Fibroblast of lung (primary cell): ENCODE measurements at regions not wholly inside any gene's neighbourhood (a gene's known extent, or its start where the extent isn't known, plus 50 kb on each side); places are given as distances from the start of the nearest gene placed in this dataset.

ENCODE experiments used
- DNase-seq, 2 donors: peaks; one replicate each; pipeline versions ENCODE4 v3.0.0 to v3.0.0-alpha.2; 2010; ENCODE audit warnings: low read depth in 2 of 2
- H2AFZ ChIP-seq: 2 replicates; pipeline ENCODE4 v1.5.1; 2012; ENCODE audit warnings: low read length, control low read depth, inconsistent platforms
- H3K27ac ChIP-seq: 2 replicates; pipeline ENCODE4 v1.5.1; 2011; ENCODE audit warnings: low read length, control low read depth; ENCODE audit not compliant: insufficient read depth
- H3K27me3 ChIP-seq: 2 replicates; pipeline ENCODE4 v1.5.1; 2011; ENCODE audit warnings: mild to moderate bottlenecking, low read length; ENCODE audit not compliant: control insufficient read depth, insufficient read depth
- H3K36me3 ChIP-seq: 2 replicates; pipeline ENCODE4 v1.5.1; 2011; ENCODE audit warnings: low read length; ENCODE audit not compliant: control insufficient read depth, insufficient read depth
- H3K4me1 ChIP-seq: 2 replicates; pipeline ENCODE4 v1.5.1; 2011; ENCODE audit warnings: low read length; ENCODE audit not compliant: control insufficient read depth, insufficient read depth; ENCODE audit errors: extremely low read depth
- H3K4me2 ChIP-seq: 2 replicates; pipeline ENCODE4 v1.5.1; 2011; ENCODE audit warnings: low read length, control low read depth; ENCODE audit not compliant: insufficient read depth; ENCODE audit errors: extremely low read depth
- H3K4me3 ChIP-seq, 4 experiments: fragments of 200-600 bp in 1 of 4; sonication (generic) in 1 of 4; replicated peaks in 1 of 4; 2 replicates each; pipeline ENCODE4 v1.5.1; 2011 to 2016; ENCODE audit warnings: low read length in 4 of 4, low read depth in 3 of 4, mild to moderate bottlenecking in 3 of 4, control low read depth in 2 of 4, inconsistent platforms in 1 of 4, mixed read lengths in 1 of 4; ENCODE audit not compliant: insufficient read depth in 1 of 4; ENCODE audit errors: control extremely low read depth in 1 of 4
- H3K79me2 ChIP-seq: 2 replicates; pipeline ENCODE4 v1.5.1; 2012; ENCODE audit warnings: mild to moderate bottlenecking, low read length, inconsistent platforms; ENCODE audit not compliant: control insufficient read depth, insufficient read depth
- H3K9ac ChIP-seq: 2 replicates; pipeline ENCODE4 v1.5.1; 2011; ENCODE audit warnings: mild to moderate bottlenecking, low read length, control low read depth; ENCODE audit not compliant: insufficient read depth
- H3K9me3 ChIP-seq: 2 replicates; pipeline ENCODE4 v1.5.1; 2012; ENCODE audit warnings: low read depth, low read length; ENCODE audit not compliant: control insufficient read depth, insufficient read depth
- H4K20me1 ChIP-seq: 2 replicates; pipeline ENCODE4 v1.5.1; 2011; ENCODE audit warnings: low read length; ENCODE audit not compliant: control insufficient read depth, insufficient read depth; ENCODE audit errors: extremely low read depth
- EZH2 ChIP-seq: IDR thresholded peaks from 2 replicates; pipeline ENCODE4 v1.5.1; 2012; ENCODE audit warnings: low read length, control low read depth, mild to moderate bottlenecking; ENCODE audit errors: missing control alignments
- TF ChIP-seq, protein P1 (sequence below), 2 donors: IDR thresholded peaks in 1 of 2; conservative IDR thresholded peaks in 1 of 2; 1 replicate in 1 of 2; 2 replicates in 1 of 2; pipeline ENCODE4 v1.5.1; 2011 to 2012; ENCODE audit warnings: low read length in 2 of 2, control low read depth in 1 of 2, inconsistent platforms in 1 of 2, low read depth in 1 of 2, mild to moderate bottlenecking in 1 of 2

GRCh38 chr16:85485379-85485778 lies 127.7 kb upstream of the GSE1 start:
- no peaks in the 10 kb centered on the region for H4K20me1 ChIP-seq
- TF ChIP-seq, protein P1, sequence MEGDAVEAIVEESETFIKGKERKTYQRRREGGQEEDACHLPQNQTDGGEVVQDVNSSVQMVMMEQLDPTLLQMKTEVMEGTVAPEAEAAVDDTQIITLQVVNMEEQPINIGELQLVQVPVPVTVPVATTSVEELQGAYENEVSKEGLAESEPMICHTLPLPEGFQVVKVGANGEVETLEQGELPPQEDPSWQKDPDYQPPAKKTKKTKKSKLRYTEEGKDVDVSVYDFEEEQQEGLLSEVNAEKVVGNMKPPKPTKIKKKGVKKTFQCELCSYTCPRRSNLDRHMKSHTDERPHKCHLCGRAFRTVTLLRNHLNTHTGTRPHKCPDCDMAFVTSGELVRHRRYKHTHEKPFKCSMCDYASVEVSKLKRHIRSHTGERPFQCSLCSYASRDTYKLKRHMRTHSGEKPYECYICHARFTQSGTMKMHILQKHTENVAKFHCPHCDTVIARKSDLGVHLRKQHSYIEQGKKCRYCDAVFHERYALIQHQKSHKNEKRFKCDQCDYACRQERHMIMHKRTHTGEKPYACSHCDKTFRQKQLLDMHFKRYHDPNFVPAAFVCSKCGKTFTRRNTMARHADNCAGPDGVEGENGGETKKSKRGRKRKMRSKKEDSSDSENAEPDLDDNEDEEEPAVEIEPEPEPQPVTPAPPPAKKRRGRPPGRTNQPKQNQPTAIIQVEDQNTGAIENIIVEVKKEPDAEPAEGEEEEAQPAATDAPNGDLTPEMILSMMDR (conservative IDR thresholded peaks at IDR 0.05 in 1 of 2, IDR thresholded peaks at IDR 0.05 in 1 of 2; ENCODE audit: low read depth in 1 of 2, low read length in 2 of 2) = no peak
- no peak for TF ChIP-seq EZH2

DNA sequence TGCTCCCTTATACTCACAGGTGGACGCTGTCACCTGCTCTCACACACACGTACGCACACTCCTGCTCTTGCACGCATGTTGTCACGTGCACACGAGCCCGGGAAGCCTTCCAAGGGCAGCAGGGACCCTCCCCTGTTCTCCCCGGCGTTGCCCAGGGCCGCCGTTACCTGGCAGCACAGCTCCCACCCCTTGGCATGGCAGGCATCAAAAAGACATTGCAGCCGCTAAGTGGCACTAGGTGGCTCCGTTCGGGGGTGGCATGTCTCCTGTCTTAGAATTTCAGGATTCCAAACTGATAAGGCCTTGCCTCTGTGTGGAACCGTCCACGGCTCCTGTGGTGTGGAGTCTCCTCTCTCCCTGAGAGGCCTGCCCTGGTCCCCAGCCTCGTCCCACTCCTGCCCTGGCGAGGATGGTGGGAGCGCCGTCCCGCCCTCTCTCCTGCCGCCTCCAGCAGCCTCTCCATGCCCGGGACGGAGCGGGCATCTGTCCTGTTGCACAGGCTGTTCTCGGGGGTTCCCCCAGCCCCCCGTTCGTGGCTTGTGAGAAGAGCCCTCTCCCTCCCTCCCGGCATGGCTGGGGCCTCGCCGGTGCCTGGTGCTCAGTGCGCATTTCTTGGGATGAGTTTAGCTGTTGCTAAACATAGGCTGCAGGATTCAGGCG lies 126.7 kb upstream of the GSE1 start:
- Histone ChIP-seq H3K79me2 (no peaks in the 10 kb centered on the region), H3K27ac (no peak overlapping the region), H3K4me2 (no peak overlapping the region), H3K9ac (no peak overlapping the region), H3K4me1 (no peaks in the 10 kb centered on the region), H2AFZ (no peak overlapping the region), H3K36me3 (no peaks in the 10 kb centered on the region), H4K20me1 (no peaks in the 10 kb centered on the region), H3K27me3 (no peaks in the 10 kb centered on the region), H3K9me3 (no peaks in the 10 kb centered on the region), H3K4me3 (no peak overlapping the region)
- DNase-seq = no peak
- TF ChIP-seq EZH2 = no peak
- TF ChIP-seq, protein P1 (conservative IDR thresholded peaks at IDR 0.05 in 1 of 2, IDR thresholded peaks at IDR 0.05 in 1 of 2; ENCODE audit: low read depth in 1 of 2, low read length in 2 of 2) = no peak

More at GRCh38 chr16:85485379-85485778, 127.7 kb upstream of the GSE1 start:
- H3K27me3 ChIP-seq = no peaks in the 10 kb centered on the region
- H3K27ac ChIP-seq = no peak overlapping the region
- no peak overlapping the region for H3K4me2 ChIP-seq
- H3K9me3 ChIP-seq = no peaks in the 10 kb centered on the region
- H3K36me3 ChIP-seq = no peaks in the 10 kb centered on the region
- no peaks in the 10 kb centered on the region for H3K4me1 ChIP-seq
- no peak overlapping the region for H2AFZ ChIP-seq
- no peak for DNase-seq
- no peak overlapping the region for H3K9ac ChIP-seq
- no peaks in the 10 kb centered on the region for H3K79me2 ChIP-seq
- H3K4me3 ChIP-seq = no peak overlapping the region

DNA sequence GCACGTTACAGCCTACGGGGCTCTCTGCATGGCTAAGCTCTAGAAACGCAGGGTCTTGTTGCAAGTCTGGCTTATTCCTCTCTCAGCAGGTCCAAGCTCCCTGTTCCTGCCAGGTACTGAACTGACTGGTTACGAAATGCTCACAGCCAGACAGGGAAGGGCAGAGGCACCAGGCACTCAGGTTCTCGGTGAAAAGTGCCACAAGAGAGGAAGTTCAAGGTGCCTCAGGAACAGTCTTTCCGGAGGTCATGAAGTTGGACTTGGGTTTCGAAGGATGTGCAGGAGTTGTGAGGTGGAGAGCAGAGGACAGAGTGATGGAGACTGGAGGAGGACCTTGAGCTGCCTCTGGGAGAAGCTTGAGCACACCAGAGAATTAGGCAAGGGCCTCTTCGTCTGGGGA lies 124.7 kb upstream of the GSE1 start:
- Histone ChIP-seq H4K20me1 (no peaks in the 10 kb centered on the region), H3K27ac (no peak overlapping the region), H2AFZ (no peak overlapping the region), H3K79me2 (no peaks in the 10 kb centered on the region), H3K4me1 (peaks cover 12% of the 10 kb centered on the region), H3K9ac (no peak overlapping the region), H3K4me2 (no peak overlapping the region), H3K27me3 (no peaks in the 10 kb centered on the region), H3K36me3 (no peaks in the 10 kb centered on the region), H3K4me3 (no peak overlapping the region), H3K9me3 (no peaks in the 10 kb centered on the region)
- DNase-seq = no peak
- TF ChIP-seq, protein P1 (conservative IDR thresholded peaks at IDR 0.05 in 1 of 2, IDR thresholded peaks at IDR 0.05 in 1 of 2; ENCODE audit: low read depth in 1 of 2, low read length in 2 of 2) = no peak
- TF ChIP-seq EZH2 = no peak
